ENCODE measurements at regions not wholly inside any gene's neighbourhood (a gene's known extent, or its start where the extent isn't known, plus 50 kb on each side); places are given as distances from the start of the nearest gene placed in this dataset.

DNA sequence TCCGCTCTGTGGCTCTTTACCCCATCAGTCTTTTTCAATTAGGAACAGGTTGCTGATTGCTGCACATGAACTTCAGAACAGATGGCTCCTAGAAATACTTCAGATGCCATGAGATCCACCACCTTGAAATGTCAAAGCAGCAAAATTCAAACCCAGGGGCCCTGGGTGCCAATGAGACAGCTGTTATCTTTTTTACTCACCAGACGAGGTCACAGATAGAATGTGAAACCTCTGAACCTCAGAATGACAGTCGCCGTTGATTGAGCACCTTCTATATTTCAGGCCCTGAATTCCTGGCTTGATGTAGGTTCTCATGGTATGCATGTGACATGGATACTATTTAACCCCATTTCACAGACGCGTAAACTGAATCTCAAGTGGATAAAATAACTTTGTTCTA, 63.0 kb downstream of the MAF start:
- TF ChIP-seq, protein P1, sequence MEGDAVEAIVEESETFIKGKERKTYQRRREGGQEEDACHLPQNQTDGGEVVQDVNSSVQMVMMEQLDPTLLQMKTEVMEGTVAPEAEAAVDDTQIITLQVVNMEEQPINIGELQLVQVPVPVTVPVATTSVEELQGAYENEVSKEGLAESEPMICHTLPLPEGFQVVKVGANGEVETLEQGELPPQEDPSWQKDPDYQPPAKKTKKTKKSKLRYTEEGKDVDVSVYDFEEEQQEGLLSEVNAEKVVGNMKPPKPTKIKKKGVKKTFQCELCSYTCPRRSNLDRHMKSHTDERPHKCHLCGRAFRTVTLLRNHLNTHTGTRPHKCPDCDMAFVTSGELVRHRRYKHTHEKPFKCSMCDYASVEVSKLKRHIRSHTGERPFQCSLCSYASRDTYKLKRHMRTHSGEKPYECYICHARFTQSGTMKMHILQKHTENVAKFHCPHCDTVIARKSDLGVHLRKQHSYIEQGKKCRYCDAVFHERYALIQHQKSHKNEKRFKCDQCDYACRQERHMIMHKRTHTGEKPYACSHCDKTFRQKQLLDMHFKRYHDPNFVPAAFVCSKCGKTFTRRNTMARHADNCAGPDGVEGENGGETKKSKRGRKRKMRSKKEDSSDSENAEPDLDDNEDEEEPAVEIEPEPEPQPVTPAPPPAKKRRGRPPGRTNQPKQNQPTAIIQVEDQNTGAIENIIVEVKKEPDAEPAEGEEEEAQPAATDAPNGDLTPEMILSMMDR (IDR thresholded peaks at IDR 0.05; ENCODE audit: insufficient read depth, low read depth, low read length): no peak
- TF ChIP-seq EZH2 (IDR thresholded peaks at IDR 0.05; ENCODE audit: insufficient read depth, low read length): no peak
